PC-3 (cell line): ENCODE measurements at regions not wholly inside any gene's neighbourhood (a gene's known extent, or its start where the extent isn't known, plus 50 kb on each side); places are given as distances from the start of the nearest gene placed in this dataset.

Experiments
- EZH2phosphoT487 ChIP-seq: fragments of 300-600 bp; sonication (generic); IDR thresholded peaks from 2 replicates; pipeline ENCODE4 v1.6.1; 2018; ENCODE audit warnings: mild to moderate bottlenecking, antibody characterized with exemption, low read length, borderline replicate concordance
- TF ChIP-seq, protein P1 (sequence below): fragments of 300-600 bp; sonication (generic); conservative IDR thresholded peaks from 2 replicates; pipeline ENCODE4 v1.5.1; 2017; ENCODE audit warnings: antibody characterized with exemption, low read depth, mild to moderate bottlenecking, low read length

DNA sequence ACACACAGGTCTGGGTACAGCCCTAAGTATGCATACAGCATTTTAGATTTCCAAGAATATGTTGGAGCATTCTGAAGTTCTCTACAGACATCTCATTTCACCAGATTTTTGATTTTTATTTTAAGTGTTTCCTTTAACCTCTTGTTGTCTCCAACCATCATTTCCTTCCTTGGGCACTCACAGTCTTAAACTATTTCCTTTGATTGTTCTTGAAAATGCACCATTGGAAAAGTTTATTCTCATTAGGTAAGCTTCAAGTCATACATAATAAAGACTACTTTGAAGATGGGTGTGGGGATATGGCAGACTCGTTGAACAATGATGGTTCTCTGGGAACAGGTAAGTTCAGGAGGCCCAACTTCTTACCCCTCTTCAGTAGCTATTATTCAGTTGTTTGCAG is 1174.6 kb downstream of the CDH12 start:
- TF ChIP-seq, protein P1, sequence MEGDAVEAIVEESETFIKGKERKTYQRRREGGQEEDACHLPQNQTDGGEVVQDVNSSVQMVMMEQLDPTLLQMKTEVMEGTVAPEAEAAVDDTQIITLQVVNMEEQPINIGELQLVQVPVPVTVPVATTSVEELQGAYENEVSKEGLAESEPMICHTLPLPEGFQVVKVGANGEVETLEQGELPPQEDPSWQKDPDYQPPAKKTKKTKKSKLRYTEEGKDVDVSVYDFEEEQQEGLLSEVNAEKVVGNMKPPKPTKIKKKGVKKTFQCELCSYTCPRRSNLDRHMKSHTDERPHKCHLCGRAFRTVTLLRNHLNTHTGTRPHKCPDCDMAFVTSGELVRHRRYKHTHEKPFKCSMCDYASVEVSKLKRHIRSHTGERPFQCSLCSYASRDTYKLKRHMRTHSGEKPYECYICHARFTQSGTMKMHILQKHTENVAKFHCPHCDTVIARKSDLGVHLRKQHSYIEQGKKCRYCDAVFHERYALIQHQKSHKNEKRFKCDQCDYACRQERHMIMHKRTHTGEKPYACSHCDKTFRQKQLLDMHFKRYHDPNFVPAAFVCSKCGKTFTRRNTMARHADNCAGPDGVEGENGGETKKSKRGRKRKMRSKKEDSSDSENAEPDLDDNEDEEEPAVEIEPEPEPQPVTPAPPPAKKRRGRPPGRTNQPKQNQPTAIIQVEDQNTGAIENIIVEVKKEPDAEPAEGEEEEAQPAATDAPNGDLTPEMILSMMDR = no peak
- no peak for TF ChIP-seq EZH2phosphoT487
